ENCODE measurements at regions not wholly inside any gene's neighbourhood (a gene's known extent, or its start where the extent isn't known, plus 50 kb on each side); places are given as distances from the start of the nearest gene placed in this dataset.
"Not testable (repeated sequence)": the region's sequence is repeated elsewhere in the genome, so short reads cannot be mapped to it uniquely, and the experiment has no call there.

DNA sequence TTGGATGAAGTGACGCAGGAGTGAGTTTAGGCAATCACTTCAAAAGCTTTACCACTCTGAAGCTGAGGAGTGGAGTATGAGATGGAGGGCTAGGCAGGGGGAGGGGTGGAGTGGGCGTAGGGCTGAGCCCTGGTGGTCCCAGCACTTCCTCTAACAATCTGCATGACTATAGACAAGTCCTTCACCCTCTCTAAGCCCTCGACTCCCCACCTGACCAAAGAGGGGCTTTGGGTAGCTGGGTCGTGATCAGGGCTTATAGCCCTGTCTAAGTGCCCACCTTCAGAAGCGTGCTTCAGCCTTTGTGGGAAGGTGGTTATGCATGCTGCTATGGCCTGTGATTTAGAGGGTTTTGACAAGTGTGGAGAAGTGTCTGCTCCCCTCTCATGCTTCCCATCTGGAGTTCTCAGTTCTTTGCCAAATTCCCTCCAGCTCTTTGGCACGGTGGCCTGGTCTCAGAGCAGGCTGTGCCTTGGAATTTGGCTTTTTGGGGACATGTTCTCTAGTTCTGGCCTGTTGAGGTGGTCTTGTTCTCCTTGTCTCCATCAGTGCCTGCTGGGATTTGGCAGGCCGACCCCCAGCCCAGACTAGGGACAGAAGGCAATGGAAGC, 53.0 kb downstream of the ACTBL2 start:
- in situ Hi-C loops (cut with HindIII; ENCODE audit: low pct_unique_long_range_greater_than_20kb, low sequenced_read_pairs): no loop called here
- no peak for DNase-seq (ENCODE audit: low read depth)

GRCh38 chr5:57429021-57429420, 53.6 kb downstream of the ACTBL2 start:
- DNase-seq (ENCODE audit: low read depth); in situ Hi-C loops (cut with HindIII; ENCODE audit: low pct_unique_long_range_greater_than_20kb, low sequenced_read_pairs): not testable (repeated sequence)

DNA sequence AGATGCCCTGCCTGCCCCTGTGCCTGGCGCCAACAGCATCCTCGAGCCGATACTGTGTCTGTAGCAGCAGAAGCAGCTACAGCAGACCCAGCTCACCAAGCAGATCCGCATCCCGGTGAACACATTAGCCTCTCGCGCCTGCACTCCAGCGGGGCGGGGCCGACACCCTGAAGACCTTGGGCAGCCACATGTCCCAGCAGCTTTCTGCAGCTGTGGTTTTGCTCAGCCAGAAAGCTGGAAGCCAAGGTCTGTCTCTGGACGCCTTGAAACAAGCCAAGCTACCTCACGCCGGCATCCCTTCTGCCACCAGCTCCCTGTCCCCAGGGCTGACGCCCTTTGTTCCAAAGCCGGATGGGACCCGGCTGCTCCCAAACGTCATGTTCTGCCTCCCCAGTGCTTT, 59.6 kb downstream of the ACTBL2 start:
- DNase-seq (ENCODE audit: low read depth): no peak
- in situ Hi-C loops (cut with HindIII; ENCODE audit: low pct_unique_long_range_greater_than_20kb, low sequenced_read_pairs): no loop called here

- in situ Hi-C loops (cut with HindIII; ENCODE audit: low pct_unique_long_range_greater_than_20kb, low sequenced_read_pairs): no loop called here
- DNase-seq (ENCODE audit: low read depth): no peak
Measured at GRCh38 chr5:57422341-57422740, 60.3 kb downstream of the ACTBL2 start.

DNA sequence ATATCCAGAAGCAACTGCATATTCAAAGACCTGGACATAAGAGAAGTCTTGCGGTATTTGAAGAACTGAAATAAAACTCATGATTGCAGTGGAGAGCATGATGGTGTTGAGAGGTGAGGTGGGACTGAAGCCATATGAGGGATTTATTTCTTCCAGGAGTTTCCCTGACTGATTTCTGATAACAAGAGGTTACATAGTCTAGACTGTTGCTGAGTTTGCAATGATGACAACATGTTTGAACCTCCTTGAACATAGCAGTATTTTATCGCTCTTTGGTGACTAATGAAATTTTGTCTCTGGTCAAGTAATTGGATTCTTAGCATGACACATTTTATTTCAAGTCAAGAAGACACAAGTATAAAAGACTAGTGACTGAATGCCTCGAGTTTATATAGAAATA, 61.8 kb downstream of the ACTBL2 start:
- in situ Hi-C loops (cut with HindIII; ENCODE audit: low pct_unique_long_range_greater_than_20kb, low sequenced_read_pairs): no loop called here
- no peak for DNase-seq (ENCODE audit: low read depth)

DNA sequence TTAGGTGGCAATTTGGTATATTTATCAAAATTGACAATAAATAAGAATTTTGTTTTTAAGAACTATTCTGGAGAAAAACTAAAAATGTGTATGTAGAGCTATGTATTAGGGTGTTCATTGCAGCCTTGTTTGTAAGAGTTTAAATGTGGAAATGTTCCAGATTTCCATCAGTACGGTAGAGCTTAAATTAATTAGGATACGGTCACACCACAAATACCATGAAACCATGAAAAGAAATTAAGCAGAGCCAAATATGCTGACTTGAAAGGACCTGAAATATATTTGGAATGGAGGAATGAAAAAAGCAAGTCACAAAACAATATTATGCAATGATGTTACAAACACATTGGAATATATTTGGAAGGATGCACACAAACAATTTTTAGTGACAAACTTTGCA, 64.6 kb downstream of the ACTBL2 start:
- in situ Hi-C loops (cut with HindIII; ENCODE audit: low pct_unique_long_range_greater_than_20kb, low sequenced_read_pairs): no loop called here
- no peak for DNase-seq (ENCODE audit: low read depth)

DNA sequence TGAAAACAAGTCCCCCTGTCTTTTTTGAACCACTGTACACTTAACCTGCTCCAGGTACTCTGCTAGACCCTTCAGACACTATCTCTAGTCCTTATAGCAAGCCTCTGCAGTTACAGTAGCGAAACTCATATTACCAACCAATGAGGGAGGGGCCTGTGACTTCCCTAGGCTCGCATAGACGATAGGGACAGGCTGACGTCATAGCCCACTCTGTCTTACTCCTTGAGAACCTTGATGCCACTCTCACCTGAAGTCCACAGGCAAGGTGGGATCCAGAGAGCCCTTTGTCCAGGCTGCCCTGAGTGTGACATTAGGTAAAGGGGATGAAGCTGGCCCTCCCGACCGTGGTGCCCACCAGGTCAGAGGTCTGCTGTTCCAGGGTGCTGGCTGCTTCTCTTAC, 65.3 kb downstream of the ACTBL2 start:
- in situ Hi-C loops (cut with HindIII; ENCODE audit: low pct_unique_long_range_greater_than_20kb, low sequenced_read_pairs): no loop called here
- DNase-seq (ENCODE audit: low read depth): no peak

- in situ Hi-C loops (cut with HindIII; ENCODE audit: low pct_unique_long_range_greater_than_20kb, low sequenced_read_pairs): no loop called here
- no peak for DNase-seq (ENCODE audit: low read depth)
Measured at GRCh38 chr5:57416278-57416994, 66.2 kb downstream of the ACTBL2 start.

DNA sequence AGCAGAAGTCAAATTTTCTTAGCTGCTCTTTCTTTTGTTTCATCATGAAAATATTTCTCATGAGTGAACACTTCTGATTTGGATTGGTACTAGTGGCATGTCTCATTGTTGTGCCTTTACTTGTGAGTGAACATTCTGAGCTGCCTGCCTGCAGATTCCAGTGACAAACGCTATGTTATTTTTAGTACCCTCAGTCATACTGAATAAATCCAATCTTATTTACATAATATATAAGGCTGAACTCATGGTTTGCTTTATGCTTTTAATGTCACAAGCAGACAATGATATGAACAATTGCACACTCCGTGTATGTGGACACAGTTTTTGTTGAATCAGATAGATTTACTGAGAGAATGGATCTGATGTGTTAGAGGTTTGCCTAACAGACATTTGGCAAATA, 67.8 kb downstream of the ACTBL2 start:
- no peak for DNase-seq (ENCODE audit: low read depth)
- in situ Hi-C loops (cut with HindIII; ENCODE audit: low pct_unique_long_range_greater_than_20kb, low sequenced_read_pairs): no loop called here

GRCh38 chr5:57414191-57414590, 68.4 kb downstream of the ACTBL2 start:
- in situ Hi-C loops (cut with HindIII; ENCODE audit: low pct_unique_long_range_greater_than_20kb, low sequenced_read_pairs): no loop called here
- no peak for DNase-seq (ENCODE audit: low read depth)

GRCh38 chr5:57413145-57413544, 69.5 kb downstream of the ACTBL2 start:
- DNase-seq (ENCODE audit: low read depth): no peak
- in situ Hi-C loops (cut with HindIII; ENCODE audit: low pct_unique_long_range_greater_than_20kb, low sequenced_read_pairs): no loop called here

DNA sequence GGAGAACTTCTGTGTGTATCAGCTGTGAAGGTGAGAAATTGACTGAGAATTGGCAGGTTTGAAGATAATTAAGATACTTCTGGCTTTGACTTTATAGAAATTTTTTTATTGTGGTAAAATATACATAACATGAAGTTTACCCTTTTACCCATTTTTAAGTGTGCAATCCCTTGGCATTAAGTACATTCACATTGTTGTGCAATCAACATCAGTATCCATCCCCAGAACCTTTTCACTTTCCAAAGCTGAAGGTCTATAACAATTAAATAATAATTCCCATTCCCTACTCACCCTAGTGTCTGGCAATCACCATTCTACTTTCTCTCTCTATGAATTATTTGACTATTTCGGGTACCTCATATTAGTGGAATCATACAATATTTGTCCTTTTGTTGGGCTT, 69.9 kb downstream of the ACTBL2 start:
- in situ Hi-C loops (cut with HindIII; ENCODE audit: low pct_unique_long_range_greater_than_20kb, low sequenced_read_pairs): no loop called here

DNA sequence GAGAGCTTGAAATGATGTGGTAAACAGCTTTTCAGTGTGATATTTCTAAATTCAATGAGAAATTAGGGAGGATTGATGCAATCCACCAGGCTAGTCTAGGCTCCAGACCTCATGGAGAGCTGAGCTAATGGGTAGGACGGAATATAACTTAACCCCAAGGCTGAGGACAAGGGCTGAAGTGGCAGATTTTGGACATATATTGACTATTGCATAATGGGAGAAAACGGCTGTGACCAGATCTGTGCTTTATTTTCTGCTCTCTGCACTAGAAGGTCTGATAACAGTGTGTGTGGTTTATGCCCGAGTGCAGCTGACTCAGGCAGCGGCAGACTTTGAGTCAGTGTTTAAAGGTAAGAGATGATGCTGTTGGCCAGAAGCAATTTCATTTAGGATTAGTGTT, 70.6 kb downstream of the ACTBL2 start:
- in situ Hi-C loops (cut with HindIII; ENCODE audit: low pct_unique_long_range_greater_than_20kb, low sequenced_read_pairs): no loop called here
- peak; percentile 29 for DNase-seq (ENCODE audit: low read depth)

More for the DNA sequence above, 69.9 kb downstream of the ACTBL2 start:
- no peak for DNase-seq (ENCODE audit: low read depth)

GRCh38 chr5:57410374-57411320, 72.0 kb downstream of the ACTBL2 start:
- DNase-seq (ENCODE audit: low read depth): no peak
- in situ Hi-C loops (cut with HindIII; ENCODE audit: low pct_unique_long_range_greater_than_20kb, low sequenced_read_pairs): no loop called here

- in situ Hi-C loops (cut with HindIII; ENCODE audit: low pct_unique_long_range_greater_than_20kb, low sequenced_read_pairs): no loop called here
- no peak for DNase-seq (ENCODE audit: low read depth)
Measured at GRCh38 chr5:57408714-57409113, 73.9 kb downstream of the ACTBL2 start.

GRCh38 chr5:57408285-57408684, 74.3 kb downstream of the ACTBL2 start:
- no peak for DNase-seq (ENCODE audit: low read depth)
- in situ Hi-C loops (cut with HindIII; ENCODE audit: low pct_unique_long_range_greater_than_20kb, low sequenced_read_pairs): no loop called here

DNA sequence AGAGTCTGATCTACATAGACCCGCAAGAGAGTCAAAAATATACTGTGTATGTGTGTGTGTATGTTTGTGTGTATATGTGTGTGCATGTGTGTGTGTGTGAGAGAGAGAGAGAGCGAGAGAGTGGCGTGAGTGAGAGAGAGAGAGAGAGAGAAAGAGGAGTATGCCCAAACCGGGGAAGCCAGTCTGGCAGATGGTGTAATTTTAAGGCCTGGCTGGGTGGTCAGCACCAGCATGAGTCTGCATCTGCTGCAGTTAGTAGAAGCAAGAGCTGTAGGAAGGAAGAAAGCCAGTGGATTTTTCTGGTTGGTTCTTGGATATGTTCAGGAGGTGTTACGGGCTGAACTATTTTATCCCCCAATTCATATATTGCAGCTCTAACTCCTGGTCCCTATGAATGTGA, 75.2 kb downstream of the ACTBL2 start:
- DNase-seq (ENCODE audit: low read depth): no peak
- in situ Hi-C loops (cut with HindIII; ENCODE audit: low pct_unique_long_range_greater_than_20kb, low sequenced_read_pairs): no loop called here

DNA sequence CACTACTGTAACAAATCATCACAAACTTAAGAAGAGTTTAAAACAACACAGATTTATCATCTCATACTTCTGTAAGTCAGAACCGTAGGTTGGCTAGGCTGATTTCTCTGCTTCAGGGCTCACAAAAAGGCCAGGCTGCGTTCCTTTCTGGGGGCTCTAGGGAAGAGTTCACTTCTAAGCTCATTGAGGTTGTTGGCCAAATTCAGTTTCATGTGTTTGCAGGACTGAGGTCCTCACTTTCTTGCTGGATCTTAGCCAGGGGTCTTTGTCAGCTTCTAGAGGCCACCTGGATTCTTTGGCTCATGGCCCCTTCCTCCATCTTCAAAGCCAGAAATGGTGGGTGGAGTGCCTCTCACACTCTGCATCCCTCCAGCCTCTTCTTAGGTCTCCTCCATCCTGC, 76.0 kb downstream of the ACTBL2 start:
- DNase-seq (ENCODE audit: low read depth): no peak
- in situ Hi-C loops (cut with HindIII; ENCODE audit: low pct_unique_long_range_greater_than_20kb, low sequenced_read_pairs): no loop called here

DNA sequence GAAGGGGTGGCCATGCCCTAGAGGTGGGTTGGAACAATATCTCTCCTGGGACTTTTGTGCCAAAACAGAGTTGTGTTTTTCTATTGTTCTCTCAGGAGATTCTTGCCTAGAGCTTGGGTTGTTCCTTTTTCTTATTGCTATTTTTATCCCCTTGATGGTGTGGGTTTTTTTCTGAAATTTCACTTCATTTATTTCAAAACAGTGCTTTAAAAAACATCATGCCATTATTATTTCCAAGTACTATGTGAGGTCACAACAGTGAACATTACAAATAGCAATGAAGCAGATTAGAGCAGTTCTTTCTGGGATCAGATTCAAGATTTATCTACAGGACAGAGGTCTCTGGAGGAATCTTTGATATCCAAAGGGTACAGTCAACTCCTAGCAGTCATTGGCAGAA, 76.6 kb downstream of the ACTBL2 start:
- in situ Hi-C loops (cut with HindIII; ENCODE audit: low pct_unique_long_range_greater_than_20kb, low sequenced_read_pairs): no loop called here

More for the DNA sequence above, 76.6 kb downstream of the ACTBL2 start:
- DNase-seq (ENCODE audit: low read depth): no peak

Data from Caki2 (cell line).